CD8-positive, alpha-beta memory T cell (primary cell): ENCODE measurements at regions not wholly inside any gene's neighbourhood (a gene's known extent, or its start where the extent isn't known, plus 50 kb on each side); places are given as distances from the start of the nearest gene placed in this dataset.
A peak's percentile ranks its signal among the peaks of the same experiment; 100 is the strongest.

Experiments
- CTCF ChIA-PET: fragments of 350-600 bp; sonication (Branson Sonifier 250); formaldehyde crosslinking; loops from one replicate; lab custom pipeline; 2021; ENCODE audit warnings: antibody characterized with exemption; lab: Charles Lee
- POLR2A ChIA-PET: fragments of 350-600 bp; sonication (Branson Sonifier 250); formaldehyde crosslinking; loops from one replicate; lab custom pipeline; 2021; ENCODE audit warnings: antibody characterized with exemption; lab: Charles Lee
- DNase-seq, 5 donors: peaks; one replicate each; pipeline versions ENCODE4 v3.0.0 to v3.0.0-alpha.2; 2020 to 2022; ENCODE audit warnings: mixed read lengths in 1 of 5
- H3K27ac ChIP-seq: one replicate; pipeline ENCODE4 v1.7.0; 2013; ENCODE audit warnings: low read depth, mild to moderate bottlenecking, low read length, moderate library complexity
- H3K27me3 ChIP-seq: 2 replicates; pipeline ENCODE4 v1.7.0; 2013; ENCODE audit warnings: low read length, mild to moderate bottlenecking; ENCODE audit not compliant: insufficient read depth, poor library complexity, severe bottlenecking
- H3K36me3 ChIP-seq: 2 replicates; pipeline ENCODE4 v1.7.0; 2013; ENCODE audit warnings: mild to moderate bottlenecking, low read length, moderate library complexity; ENCODE audit not compliant: insufficient read depth
- H3K4me1 ChIP-seq: 2 replicates; pipeline ENCODE4 v1.7.0; 2013; ENCODE audit warnings: mild to moderate bottlenecking, low read length, moderate library complexity; ENCODE audit not compliant: insufficient read depth
- H3K4me3 ChIP-seq: 2 replicates; pipeline ENCODE4 v1.7.0; 2013; ENCODE audit warnings: mild to moderate bottlenecking, low read length
- H3K9me3 ChIP-seq: 2 replicates; pipeline ENCODE4 v1.7.0; 2013; ENCODE audit warnings: mild to moderate bottlenecking, low read length
- H3K27ac Mint-ChIP-seq, 8 donors: one replicate each; pipeline ENCODE4 v1.8.0; 2020 to 2021; ENCODE audit warnings: mixed read lengths in 8 of 8, mild to moderate bottlenecking in 6 of 8, inconsistent platforms in 3 of 8, moderate library complexity in 3 of 8
- H3K27me3 Mint-ChIP-seq, 2 donors: one replicate each; pipeline ENCODE4 v1.8.0; 2020 to 2021; ENCODE audit warnings: mixed read lengths in 2 of 2, mild to moderate bottlenecking in 1 of 2, moderate library complexity in 1 of 2
- H3K36me3 Mint-ChIP-seq, 3 donors: one replicate each; pipeline ENCODE4 v1.8.0; 2020 to 2021; ENCODE audit warnings: mixed read lengths in 3 of 3, inconsistent platforms in 1 of 3, mild to moderate bottlenecking in 1 of 3
- H3K4me1 Mint-ChIP-seq, 3 donors: one replicate each; pipeline ENCODE4 v1.8.0; 2020 to 2021; ENCODE audit warnings: mixed read lengths in 3 of 3, inconsistent platforms in 1 of 3, mild to moderate bottlenecking in 1 of 3
- H3K4me3 Mint-ChIP-seq, 7 donors: one replicate each; pipeline ENCODE4 v1.8.0; 2020 to 2021; ENCODE audit warnings: mixed read lengths in 7 of 7, mild to moderate bottlenecking in 6 of 7, moderate library complexity in 4 of 7, inconsistent platforms in 2 of 7
- H3K9me3 Mint-ChIP-seq, 5 donors: one replicate each; pipeline ENCODE4 v1.8.0; 2020 to 2022; ENCODE audit warnings: mixed read lengths in 5 of 5, mild to moderate bottlenecking in 3 of 5, moderate library complexity in 2 of 5, inconsistent platforms in 1 of 5

DNA sequence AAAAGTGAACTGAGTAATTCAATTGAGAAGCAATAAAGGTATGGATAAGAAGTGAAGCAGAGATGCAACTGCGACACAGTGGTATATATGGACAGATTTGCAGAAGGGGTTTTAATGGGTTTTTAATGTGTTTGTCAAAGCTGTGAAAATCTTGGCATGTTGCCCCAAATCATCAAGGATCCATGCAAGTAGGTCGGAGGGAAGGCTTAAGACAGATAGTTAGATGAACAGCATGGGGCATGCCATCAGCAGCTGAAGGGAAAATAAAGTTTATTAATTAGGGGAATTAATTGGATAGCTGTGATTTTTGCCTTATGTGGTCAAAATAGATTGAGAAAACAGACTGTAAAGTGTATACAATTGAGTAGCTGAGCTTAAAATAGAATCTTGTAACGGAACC, 840.1 kb downstream of the JRKL start:
- no peak overlapping the region for H3K4me3 Mint-ChIP-seq
- DNase-seq = no peak
- H3K27ac ChIP-seq = no peak overlapping the region
- H3K27me3 ChIP-seq = no peaks in the 10 kb centered on the region
- POLR2A ChIA-PET = no interaction called here
- H3K36me3 Mint-ChIP-seq = no peaks in the 10 kb centered on the region
- peaks cover 0 to 30% (median 7%) of the 10 kb centered on the region in 5 donors for H3K9me3 Mint-ChIP-seq
- peak overlapping the region in 1 of 8 donors; percentile 58 for H3K27ac Mint-ChIP-seq
- no peaks in the 10 kb centered on the region for H3K4me1 ChIP-seq
- no peaks in the 10 kb centered on the region for H3K9me3 ChIP-seq
- H3K4me3 ChIP-seq = no peak overlapping the region
- no peaks in the 10 kb centered on the region for H3K27me3 Mint-ChIP-seq
- no peaks in the 10 kb centered on the region for H3K4me1 Mint-ChIP-seq
- CTCF ChIA-PET = no interaction called here
- no peaks in the 10 kb centered on the region for H3K36me3 ChIP-seq

DNA sequence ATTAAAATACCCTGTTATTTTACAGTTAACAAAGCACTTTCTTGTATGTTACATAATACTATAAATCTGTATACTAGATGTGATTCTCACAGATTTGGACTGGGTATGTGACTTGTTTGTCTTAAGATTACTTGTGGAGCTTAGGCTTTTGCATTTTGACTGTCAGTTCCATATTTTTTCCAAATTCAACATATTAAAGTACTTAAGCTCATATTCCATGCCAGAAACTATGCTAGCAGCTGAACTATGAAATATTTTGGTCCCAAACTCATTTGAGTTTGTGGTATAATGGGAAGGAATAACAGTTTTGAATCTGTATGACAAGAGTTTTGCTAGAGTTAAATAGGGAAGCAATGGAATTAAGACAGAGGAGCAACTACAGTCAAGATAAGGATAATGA, 841.4 kb downstream of the JRKL start:
- Histone ChIP-seq H3K4me3 (no peak overlapping the region), H3K27ac (no peak overlapping the region), H3K4me1 (no peaks in the 10 kb centered on the region), H3K9me3 (no peaks in the 10 kb centered on the region), H3K36me3 (no peaks in the 10 kb centered on the region), H3K27me3 (no peaks in the 10 kb centered on the region)
- no peak for DNase-seq
- no peaks in the 10 kb centered on the region for H3K4me1 Mint-ChIP-seq
- H3K9me3 Mint-ChIP-seq = peaks cover 0 to 36% (median 7%) of the 10 kb centered on the region in 5 donors
- H3K27ac Mint-ChIP-seq = no peak overlapping the region
- no peaks in the 10 kb centered on the region for H3K36me3 Mint-ChIP-seq
- no peak overlapping the region for H3K4me3 Mint-ChIP-seq
- no peaks in the 10 kb centered on the region for H3K27me3 Mint-ChIP-seq
- POLR2A ChIA-PET = no interaction called here
- CTCF ChIA-PET = no interaction called here

DNA sequence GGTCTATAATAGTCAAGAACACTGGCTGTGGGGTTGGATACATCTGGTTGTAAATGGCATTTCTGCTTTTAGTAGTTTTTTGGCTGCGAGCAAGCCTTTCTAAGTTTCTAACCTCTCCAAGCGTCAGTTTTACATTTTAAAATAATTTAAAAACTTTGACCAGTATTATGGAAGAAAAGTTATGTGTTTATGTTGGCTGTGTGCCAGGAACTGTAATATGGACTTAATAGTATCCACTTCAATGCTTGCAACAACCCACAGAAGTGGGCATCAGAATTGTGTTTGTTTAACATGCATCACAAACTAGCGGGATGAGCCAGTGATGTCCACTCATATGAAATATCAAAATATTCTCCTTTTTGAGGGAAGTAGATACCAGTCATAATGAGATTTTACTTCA, 844.2 kb downstream of the JRKL start:
- no peak for DNase-seq
- ChIA-PET POLR2A (no interaction called here), CTCF (no interaction called here)
- no peak overlapping the region for H3K27ac Mint-ChIP-seq
- H3K9me3 ChIP-seq = no peaks in the 10 kb centered on the region
- no peak overlapping the region for H3K4me3 Mint-ChIP-seq
- H3K36me3 Mint-ChIP-seq = no peaks in the 10 kb centered on the region
- H3K9me3 Mint-ChIP-seq = peaks cover 0 to 28% (median 7%) of the 10 kb centered on the region in 5 donors
- H3K36me3 ChIP-seq = no peaks in the 10 kb centered on the region
- H3K4me1 Mint-ChIP-seq = no peaks in the 10 kb centered on the region
- H3K27me3 Mint-ChIP-seq = no peaks in the 10 kb centered on the region
- no peak overlapping the region for H3K4me3 ChIP-seq
- no peak overlapping the region for H3K27ac ChIP-seq
- H3K4me1 ChIP-seq = no peaks in the 10 kb centered on the region
- no peaks in the 10 kb centered on the region for H3K27me3 ChIP-seq

DNA sequence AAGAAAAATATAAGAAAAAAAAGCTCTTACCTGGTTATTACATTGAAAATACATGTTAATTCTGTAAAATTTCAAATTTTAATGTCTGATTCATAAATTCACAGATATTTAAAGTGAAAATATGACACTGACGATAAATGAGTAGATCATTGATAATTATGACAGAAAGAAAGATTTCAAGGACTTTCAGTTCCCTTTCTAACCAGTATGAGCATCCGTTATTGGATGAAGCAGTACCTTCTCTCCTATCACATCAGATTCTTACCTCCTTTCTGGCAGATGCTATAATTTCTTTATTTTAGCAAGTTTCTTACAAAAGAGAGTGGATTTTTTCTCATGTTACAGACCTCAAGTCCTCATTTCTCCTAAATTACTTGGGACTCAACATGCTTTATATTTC, 847.3 kb downstream of the JRKL start:
- DNase-seq = no peak
- ChIA-PET POLR2A (no interaction called here), CTCF (no interaction called here)
- Mint-ChIP-seq H3K9me3 (peaks cover 0 to 31% (median 5%) of the 10 kb centered on the region in 5 donors), H3K27me3 (no peaks in the 10 kb centered on the region), H3K27ac (no peak overlapping the region), H3K36me3 (no peaks in the 10 kb centered on the region), H3K4me1 (no peaks in the 10 kb centered on the region), H3K4me3 (no peak overlapping the region)
- Histone ChIP-seq H3K4me3 (no peak overlapping the region), H3K9me3 (no peaks in the 10 kb centered on the region), H3K27me3 (no peaks in the 10 kb centered on the region), H3K36me3 (no peaks in the 10 kb centered on the region), H3K27ac (no peak overlapping the region), H3K4me1 (no peaks in the 10 kb centered on the region)

DNA sequence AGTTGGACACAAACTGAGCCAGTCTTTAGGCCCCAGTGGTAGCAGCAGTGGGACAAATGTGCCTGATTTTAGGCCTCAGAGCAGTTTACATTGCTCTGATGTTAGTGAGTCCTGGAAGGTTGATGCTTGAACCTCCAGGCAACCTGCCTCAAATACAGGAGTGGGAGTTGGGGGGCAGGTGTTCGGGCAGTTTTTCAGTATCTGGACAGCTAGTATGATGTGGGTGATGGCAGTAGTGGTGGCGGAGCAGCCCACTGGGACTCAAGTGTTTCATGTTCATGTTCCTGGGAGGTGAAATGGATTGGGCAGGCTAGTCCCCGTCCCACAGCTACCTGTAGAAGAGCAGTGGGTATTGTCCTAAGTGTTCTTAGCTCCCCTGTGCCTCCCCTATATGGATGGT, 857.8 kb downstream of the JRKL start:
- H3K9me3 ChIP-seq = no peaks in the 10 kb centered on the region
- ChIA-PET POLR2A (no interaction called here), CTCF (no interaction called here)
- no peaks in the 10 kb centered on the region for H3K4me1 Mint-ChIP-seq
- peaks cover 13 to 55% (median 13%) of the 10 kb centered on the region in 5 donors for H3K9me3 Mint-ChIP-seq
- no peak overlapping the region for H3K4me3 ChIP-seq
- no peak overlapping the region for H3K27ac Mint-ChIP-seq
- no peaks in the 10 kb centered on the region for H3K4me1 ChIP-seq
- no peak overlapping the region for H3K4me3 Mint-ChIP-seq
- H3K36me3 ChIP-seq = no peaks in the 10 kb centered on the region
- H3K27ac ChIP-seq = no peak overlapping the region
- H3K27me3 ChIP-seq = no peaks in the 10 kb centered on the region
- no peaks in the 10 kb centered on the region for H3K27me3 Mint-ChIP-seq
- H3K36me3 Mint-ChIP-seq = no peaks in the 10 kb centered on the region
- DNase-seq = no peak

DNA sequence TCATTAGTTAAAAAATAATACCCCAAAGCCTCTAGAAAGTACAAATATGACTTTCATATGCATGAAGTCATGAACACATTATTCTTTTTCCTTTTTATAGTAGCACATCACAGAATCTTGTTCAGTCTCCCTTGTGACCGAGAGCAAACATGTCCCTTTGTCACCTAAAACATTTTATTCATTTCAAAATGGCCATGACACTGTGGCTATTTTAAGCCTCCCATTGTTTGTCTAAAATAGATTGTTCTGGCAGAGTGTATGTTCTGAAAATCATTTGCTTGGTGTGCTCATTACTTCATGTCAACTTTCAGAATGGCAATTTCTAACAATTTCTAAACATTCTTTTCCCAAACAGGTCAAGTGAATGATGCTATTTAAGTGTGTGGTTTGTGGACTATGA, 865.0 kb downstream of the JRKL start:
- Mint-ChIP-seq H3K36me3 (no peaks in the 10 kb centered on the region), H3K27ac (no peak overlapping the region), H3K4me1 (no peaks in the 10 kb centered on the region), H3K4me3 (no peak overlapping the region), H3K27me3 (no peaks in the 10 kb centered on the region), H3K9me3 (peaks cover 3 to 31% (median 10%) of the 10 kb centered on the region in 5 donors)
- no peak overlapping the region for H3K27ac ChIP-seq
- H3K9me3 ChIP-seq = no peaks in the 10 kb centered on the region
- H3K4me3 ChIP-seq = no peak overlapping the region
- DNase-seq = no peak
- ChIA-PET POLR2A (no interaction called here), CTCF (no interaction called here)
- no peaks in the 10 kb centered on the region for H3K36me3 ChIP-seq
- no peaks in the 10 kb centered on the region for H3K27me3 ChIP-seq
- H3K4me1 ChIP-seq = no peaks in the 10 kb centered on the region

DNA sequence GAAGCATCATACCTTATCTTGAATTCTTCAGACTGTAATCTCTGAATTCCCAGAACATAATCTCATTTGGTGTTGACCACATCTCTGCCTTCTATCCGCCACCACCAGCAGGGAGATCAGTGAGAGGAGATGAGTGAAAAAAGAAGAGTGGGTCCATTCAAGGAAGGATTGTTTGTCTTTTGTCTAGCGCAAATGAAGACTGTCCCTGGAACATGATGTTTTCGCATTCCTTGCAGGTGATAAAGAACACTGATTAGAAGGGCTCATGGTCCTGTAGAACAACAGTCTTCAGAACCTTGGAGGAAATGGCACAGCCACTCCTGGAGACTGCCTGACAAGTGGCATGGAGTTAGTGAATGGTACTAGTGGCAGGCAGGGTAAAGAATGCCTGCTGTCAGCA, 869.6 kb downstream of the JRKL start:
- H3K4me1 Mint-ChIP-seq = no peaks in the 10 kb centered on the region
- no peaks in the 10 kb centered on the region for H3K36me3 ChIP-seq
- no peaks in the 10 kb centered on the region for H3K9me3 ChIP-seq
- no peak overlapping the region for H3K4me3 ChIP-seq
- no peak overlapping the region for H3K27ac ChIP-seq
- H3K4me1 ChIP-seq = no peaks in the 10 kb centered on the region
- peaks cover 1 to 31% (median 3%) of the 10 kb centered on the region in 5 donors for H3K9me3 Mint-ChIP-seq
- ChIA-PET POLR2A (no interaction called here), CTCF (no interaction called here)
- H3K4me3 Mint-ChIP-seq = no peak overlapping the region
- no peak overlapping the region for H3K27ac Mint-ChIP-seq
- no peak for DNase-seq
- H3K36me3 Mint-ChIP-seq = no peaks in the 10 kb centered on the region
- H3K27me3 Mint-ChIP-seq = no peaks in the 10 kb centered on the region
- H3K27me3 ChIP-seq = no peaks in the 10 kb centered on the region

DNA sequence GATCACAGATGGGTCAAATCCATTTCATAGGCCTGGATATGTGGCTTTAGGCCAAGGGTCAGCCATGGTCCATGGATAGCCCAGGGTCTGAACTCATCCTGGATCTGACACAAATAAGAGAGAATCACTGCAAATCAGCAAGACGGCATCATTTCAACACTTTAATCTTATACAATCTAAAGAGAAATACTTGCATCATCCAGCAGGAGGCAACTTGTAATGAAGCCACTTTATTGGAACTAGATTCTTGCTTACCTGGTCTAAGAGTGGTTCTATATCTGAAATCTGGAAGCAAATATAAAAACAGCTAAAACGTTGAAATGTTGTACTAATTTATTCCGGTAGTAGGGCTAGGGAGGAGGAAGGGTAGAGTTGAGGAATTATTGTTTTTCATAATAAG, 870.1 kb downstream of the JRKL start:
- Histone ChIP-seq H3K9me3 (no peaks in the 10 kb centered on the region), H3K27ac (no peak overlapping the region), H3K4me1 (no peaks in the 10 kb centered on the region), H3K4me3 (no peak overlapping the region), H3K27me3 (no peaks in the 10 kb centered on the region), H3K36me3 (no peaks in the 10 kb centered on the region)
- DNase-seq = no peak
- no peaks in the 10 kb centered on the region for H3K27me3 Mint-ChIP-seq
- no peaks in the 10 kb centered on the region for H3K4me1 Mint-ChIP-seq
- no peak overlapping the region for H3K4me3 Mint-ChIP-seq
- no peaks in the 10 kb centered on the region for H3K36me3 Mint-ChIP-seq
- H3K9me3 Mint-ChIP-seq = peaks cover 1 to 29% (median 2%) of the 10 kb centered on the region in 5 donors
- CTCF ChIA-PET = no interaction called here
- H3K27ac Mint-ChIP-seq = no peak overlapping the region
- POLR2A ChIA-PET = no interaction called here
